A549 (cell line): ENCODE measurements at regions not wholly inside any gene's neighbourhood (a gene's known extent, or its start where the extent isn't known, plus 50 kb on each side); places are given as distances from the start of the nearest gene placed in this dataset.

Experiments
- ATAC-seq, 2 experiments: fragments of 200-7000 bp in 1 of 2; fragments of >200 bp in 1 of 2; cut with Nextera tagmentation in 1 of 2; cut with Tn5 transposase in 1 of 2; 3 replicates each; pipeline versions ENCODE4 v1.8.0 to v1.9.1; 2018 to 2020; ENCODE audit warnings: mild to moderate bottlenecking in 1 of 2, moderate library complexity in 1 of 2
- CTCF ChIA-PET: fragments of 300-600 bp; sonication (Branson Sonifier 250); formaldehyde crosslinking; extraction: SDS; loops from one replicate; lab custom pipeline; 2021; ENCODE audit warnings: antibody characterized with exemption, inconsistent platforms; lab: Yijun Ruan, JAX
- POLR2A ChIA-PET: fragments of 350-600 bp; formaldehyde crosslinking; extraction: SDS; loops from one replicate; lab custom pipeline; 2021; ENCODE audit warnings: antibody characterized with exemption, inconsistent platforms; lab: Yijun Ruan, JAX
- DNase-seq, 2 experiments: peaks; one replicate each; pipeline versions ENCODE4 v3.0.0 to v3.0.0-alpha.2; 2011 to 2016; ENCODE audit warnings: low read depth in 1 of 2, low spot score in 1 of 2
- FAIRE-seq: peaks from 2 replicates; lab custom pipeline; 2011; peaks lifted over from hg19 to GRCh38; lab: Jason Lieb, UNC
- H3K27ac ChIP-seq, 2 experiments: fragments of >200 bp; sonication (Bioruptor Twin); formaldehyde crosslinking; 3 replicates each; pipeline ENCODE4 v1.5.1; 2016 to 2017
- H3K4me1 ChIP-seq: fragments of >200 bp; sonication (Bioruptor Twin); formaldehyde crosslinking; 3 replicates; pipeline ENCODE4 v1.6.1; 2016
- H3K4me2 ChIP-seq: fragments of >200 bp; sonication (Bioruptor Twin); formaldehyde crosslinking; 3 replicates; pipeline ENCODE4 v1.6.1; 2016
- H3K4me3 ChIP-seq: fragments of >200 bp; sonication (Bioruptor Twin); formaldehyde crosslinking; 3 replicates; pipeline ENCODE4 v1.5.1; 2016
- H3K9me3 ChIP-seq: fragments of >200 bp; sonication (Bioruptor Twin); formaldehyde crosslinking; 3 replicates; pipeline ENCODE4 v1.6.1; 2016
- CBX2 ChIP-seq: fragments of 200-600 bp; sonication (generic); IDR thresholded peaks from 2 replicates; pipeline ENCODE4 v1.6.1; 2016; ENCODE audit warnings: low read depth, mild to moderate bottlenecking, borderline replicate concordance
- CEBPB ChIP-seq, 2 experiments: fragments of >200 bp in 1 of 2; sonication (Bioruptor Twin) in 1 of 2; formaldehyde crosslinking in 1 of 2; IDR thresholded peaks; 2 replicates each; pipeline ENCODE4 v1.6.1; 2012 to 2016
- EHF ChIP-seq: fragments of 250-450 bp; sonication (Bioruptor Pico); IDR thresholded peaks from 2 replicates; pipeline ENCODE4 v1.5.0; 2020; ENCODE audit warnings: mild to moderate bottlenecking
- EHMT2 ChIP-seq: fragments of 200-600 bp; sonication (generic); IDR thresholded peaks from 2 replicates; pipeline ENCODE4 v1.6.1; 2016; ENCODE audit warnings: antibody characterized with exemption, low read depth, mild to moderate bottlenecking, moderate library complexity
- ESRRA ChIP-seq: fragments of 150-350 bp; IDR thresholded peaks from 2 replicates; pipeline ENCODE4 v1.6.1; 2014; ENCODE audit warnings: mild to moderate bottlenecking, low read length, borderline replicate concordance
- FOSB ChIP-seq: fragments of 250-450 bp; sonication (Bioruptor Pico); IDR thresholded peaks from 2 replicates; pipeline ENCODE4 v1.5.0; 2020; ENCODE audit warnings: mild to moderate bottlenecking, moderate library complexity
- FOSL2 ChIP-seq, 2 experiments: fragments of 450-650 bp in 1 of 2; fragments of >200 bp in 1 of 2; sonication (Bioruptor Twin) in 1 of 2; formaldehyde crosslinking; IDR thresholded peaks; 2 replicates each; pipeline versions ENCODE4 v1.5.0 to v1.6.1; 2016 to 2020; ENCODE audit warnings: mild to moderate bottlenecking in 1 of 2, moderate library complexity in 1 of 2
- HEYL ChIP-seq: fragments of 250-450 bp; sonication (Bioruptor Pico); IDR thresholded peaks from 2 replicates; pipeline ENCODE4 v1.8.0; 2021; ENCODE audit warnings: mild to moderate bottlenecking, moderate library complexity
- HOXA7 ChIP-seq: fragments of 250-450 bp; sonication (Bioruptor Pico); IDR thresholded peaks from 2 replicates; pipeline ENCODE4 v1.5.0; 2020; ENCODE audit warnings: mild to moderate bottlenecking, moderate library complexity
- HOXB13 ChIP-seq: fragments of 250-450 bp; sonication (Bioruptor Pico); IDR thresholded peaks from 2 replicates; pipeline ENCODE4 v1.5.0; 2020; ENCODE audit warnings: low read depth, mild to moderate bottlenecking, moderate library complexity
- HOXB5 ChIP-seq: fragments of 250-450 bp; sonication (Bioruptor Pico); IDR thresholded peaks from 2 replicates; pipeline ENCODE4 v1.5.0; 2020; ENCODE audit warnings: mild to moderate bottlenecking, moderate library complexity
- KDM1A ChIP-seq: fragments of 200-600 bp; sonication (generic); IDR thresholded peaks from 2 replicates; pipeline ENCODE4 v1.6.1; 2016; ENCODE audit warnings: low read depth, mild to moderate bottlenecking
- MAFK ChIP-seq: fragments of 450-650 bp; IDR thresholded peaks from 2 replicates; pipeline ENCODE4 v1.6.1; 2014; ENCODE audit not compliant: partially characterized antibody
- MAZ ChIP-seq: fragments of 150-350 bp; IDR thresholded peaks from 2 replicates; pipeline ENCODE4 v1.6.1; 2014; ENCODE audit warnings: antibody characterized with exemption, low read depth, low read length, borderline replicate concordance
- MYC ChIP-seq: IDR thresholded peaks from 2 replicates; pipeline ENCODE4 v1.6.1; 2012; ENCODE audit warnings: mild to moderate bottlenecking, inconsistent platforms, low read length, improper control_type of control experiment, borderline replicate concordance
- NFE2L2 ChIP-seq: fragments of 150-350 bp; conservative IDR thresholded peaks from 2 replicates; pipeline ENCODE4 v1.6.1; 2014; ENCODE audit warnings: low read length
- NPAS2 ChIP-seq: fragments of 250-450 bp; sonication (Bioruptor Pico); IDR thresholded peaks from 2 replicates; pipeline ENCODE4 v1.8.0; 2022; ENCODE audit warnings: mild to moderate bottlenecking, moderate library complexity, borderline replicate concordance
- NR3C1 ChIP-seq: fragments of >200 bp; sonication (Bioruptor Twin); formaldehyde crosslinking; IDR thresholded peaks from 3 replicates; pipeline ENCODE4 v1.6.1; 2017
- RARB ChIP-seq: fragments of 250-450 bp; sonication (Bioruptor Pico); IDR thresholded peaks from 2 replicates; pipeline ENCODE4 v1.8.0; 2021; ENCODE audit warnings: mild to moderate bottlenecking, moderate library complexity
- RCOR1 ChIP-seq: fragments of 150-350 bp; IDR thresholded peaks from 2 replicates; pipeline ENCODE4 v1.6.1; 2014; ENCODE audit warnings: antibody characterized with exemption, low read length, low read depth
- RNF2 ChIP-seq: fragments of 200-600 bp; sonication (generic); IDR thresholded peaks from 2 replicates; pipeline ENCODE4 v1.6.1; 2016; ENCODE audit warnings: low read depth, mild to moderate bottlenecking, antibody characterized with exemption, moderate library complexity, borderline replicate concordance
- SREBF2 ChIP-seq: fragments of 450-650 bp; IDR thresholded peaks from 2 replicates; pipeline ENCODE4 v1.6.1; 2014; ENCODE audit warnings: mild to moderate bottlenecking, moderate library complexity
- TFCP2L1 ChIP-seq: fragments of 250-450 bp; sonication (Bioruptor Pico); IDR thresholded peaks from 2 replicates; pipeline ENCODE4 v1.5.0; 2021; ENCODE audit warnings: mild to moderate bottlenecking
- TP53 ChIP-seq: fragments of 250-450 bp; sonication (Bioruptor Pico); IDR thresholded peaks from 2 replicates; pipeline ENCODE4 v1.5.0; 2021; ENCODE audit warnings: mild to moderate bottlenecking, moderate library complexity
- ZC3H11A ChIP-seq: fragments of 450-650 bp; IDR thresholded peaks from 2 replicates; pipeline ENCODE4 v1.6.1; 2014; ENCODE audit warnings: antibody characterized with exemption, mild to moderate bottlenecking
- ZSCAN20 ChIP-seq: fragments of 250-450 bp; sonication (Bioruptor Pico); IDR thresholded peaks from 2 replicates; pipeline ENCODE4 v1.8.0; 2022; ENCODE audit warnings: mild to moderate bottlenecking, moderate library complexity
- WGBS: methylation state at CpG from one replicate; pipeline ENCODE4 v1.1.6; 2017; ENCODE audit errors: missing lambda C conversion rate; 5-methylcytosine and 5-hydroxymethylcytosine counted together
- TF ChIP-seq, protein P1 (sequence below): fragments of >200 bp; sonication (Bioruptor Twin); formaldehyde crosslinking; IDR thresholded peaks from 3 replicates; pipeline ENCODE4 v1.5.1; 2016
- TF ChIP-seq, protein P2 (sequence below): fragments of 250-450 bp; sonication (Bioruptor Pico); IDR thresholded peaks from 2 replicates; pipeline ENCODE4 v1.5.0; 2021; ENCODE audit warnings: mild to moderate bottlenecking, moderate library complexity, borderline replicate concordance

DNA sequence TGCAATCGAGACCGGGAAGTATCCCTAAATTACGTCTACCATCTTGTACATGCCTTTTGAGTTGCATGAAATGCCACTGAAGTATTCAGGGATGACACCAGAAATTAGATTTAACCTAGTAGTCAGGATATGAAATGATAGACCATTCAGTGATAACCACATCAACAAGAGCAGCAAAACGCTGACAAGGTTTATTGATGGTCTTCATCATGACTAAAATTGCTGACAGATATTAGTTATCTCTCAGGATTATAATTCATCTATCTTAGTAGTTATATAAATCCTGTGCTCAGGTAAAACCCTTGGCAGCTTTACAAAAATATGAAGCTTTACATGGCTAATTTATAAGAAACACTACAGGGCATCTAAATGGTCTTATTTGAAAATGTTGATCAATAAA is 1104.7 kb downstream of the EFNA5 start:
- Histone ChIP-seq H3K4me3 (no peak overlapping the region), H3K27ac (no peak overlapping the region), H3K4me2 (no peak overlapping the region), H3K4me1 (no peaks in the 10 kb centered on the region), H3K9me3 (peaks cover 3% of the 10 kb centered on the region; the same call in 2 of the 3 replicates)
- peak; percentile 43 for TF ChIP-seq MAFK
- no peak for TF ChIP-seq EHMT2
- no peak for TF ChIP-seq CBX2
- TF ChIP-seq NFE2L2: no peak
- TF ChIP-seq NPAS2 (CRISPR knock-in tag): no peak
- no peak for TF ChIP-seq NR3C1
- POLR2A ChIA-PET: no interaction called here
- ATAC-seq (no peak), FAIRE-seq (peak; percentile 13), DNase-seq (no peak)
- CTCF ChIA-PET: interaction anchor here (0.5 kb wide), 1 partner anchor 603 kb away, joined by 3 read pairs; no protein-coding TSS in a partner anchor
- WGBS: 62% methylated on average over 4 of the region's 4 CpGs

DNA sequence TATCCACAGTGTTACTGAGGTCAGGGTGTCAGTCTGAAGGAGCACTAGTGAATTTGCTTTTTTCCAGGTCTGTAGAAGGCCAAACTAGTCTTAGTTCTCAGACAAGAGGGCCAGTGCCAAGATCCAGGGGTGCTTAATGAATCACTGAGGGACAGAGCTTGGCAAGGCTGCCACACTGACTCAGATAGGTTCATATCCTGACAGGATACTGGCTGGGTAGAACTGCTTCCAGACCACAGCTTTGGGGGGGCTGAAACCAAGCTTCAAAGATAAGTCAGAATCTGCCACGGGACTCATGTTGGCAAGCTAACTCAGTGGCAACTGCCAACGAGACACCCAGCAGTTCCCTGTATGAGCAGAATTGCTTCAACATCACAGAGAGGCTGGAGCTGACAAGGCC is 1125.4 kb downstream of the EFNA5 start:
- CTCF ChIA-PET: interaction anchor here (1.5 kb wide), 1 partner anchor 38 kb away, joined by 3 read pairs; no protein-coding TSS in a partner anchor
- Histone ChIP-seq H3K9me3 (peaks cover 36% of the 10 kb centered on the region), H3K27ac (no peak overlapping the region), H3K4me1 (no peaks in the 10 kb centered on the region), H3K4me2 (no peak overlapping the region), H3K4me3 (no peak overlapping the region)
- POLR2A ChIA-PET: no interaction called here
- DNase-seq: no peak
- 22% methylated on average over 2 of the region's 2 CpGs for WGBS
- TF ChIP-seq ESRRA (no peak), RARB (CRISPR knock-in tag) (no peak), RCOR1 (no peak), TFCP2L1 (CRISPR knock-in tag) (no peak), FOSL2 (IDR thresholded peaks at IDR 0.05) (no peak), FOSL2 (CRISPR knock-in tag; IDR thresholded peaks at IDR 0.05) (no peak), CEBPB (IDR thresholded peaks at IDR 0.05) (no peak), KDM1A (no peak), HOXA7 (CRISPR knock-in tag) (no peak), EHF (CRISPR knock-in tag) (no peak), ZSCAN20 (CRISPR knock-in tag) (no peak), MYC (no peak), RNF2 (no peak), TP53 (CRISPR knock-in tag) (no peak), HEYL (no peak), ZC3H11A (no peak)
- TF ChIP-seq, protein P1, sequence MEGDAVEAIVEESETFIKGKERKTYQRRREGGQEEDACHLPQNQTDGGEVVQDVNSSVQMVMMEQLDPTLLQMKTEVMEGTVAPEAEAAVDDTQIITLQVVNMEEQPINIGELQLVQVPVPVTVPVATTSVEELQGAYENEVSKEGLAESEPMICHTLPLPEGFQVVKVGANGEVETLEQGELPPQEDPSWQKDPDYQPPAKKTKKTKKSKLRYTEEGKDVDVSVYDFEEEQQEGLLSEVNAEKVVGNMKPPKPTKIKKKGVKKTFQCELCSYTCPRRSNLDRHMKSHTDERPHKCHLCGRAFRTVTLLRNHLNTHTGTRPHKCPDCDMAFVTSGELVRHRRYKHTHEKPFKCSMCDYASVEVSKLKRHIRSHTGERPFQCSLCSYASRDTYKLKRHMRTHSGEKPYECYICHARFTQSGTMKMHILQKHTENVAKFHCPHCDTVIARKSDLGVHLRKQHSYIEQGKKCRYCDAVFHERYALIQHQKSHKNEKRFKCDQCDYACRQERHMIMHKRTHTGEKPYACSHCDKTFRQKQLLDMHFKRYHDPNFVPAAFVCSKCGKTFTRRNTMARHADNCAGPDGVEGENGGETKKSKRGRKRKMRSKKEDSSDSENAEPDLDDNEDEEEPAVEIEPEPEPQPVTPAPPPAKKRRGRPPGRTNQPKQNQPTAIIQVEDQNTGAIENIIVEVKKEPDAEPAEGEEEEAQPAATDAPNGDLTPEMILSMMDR: no peak
- no peak for FAIRE-seq
- ATAC-seq: no peak

DNA sequence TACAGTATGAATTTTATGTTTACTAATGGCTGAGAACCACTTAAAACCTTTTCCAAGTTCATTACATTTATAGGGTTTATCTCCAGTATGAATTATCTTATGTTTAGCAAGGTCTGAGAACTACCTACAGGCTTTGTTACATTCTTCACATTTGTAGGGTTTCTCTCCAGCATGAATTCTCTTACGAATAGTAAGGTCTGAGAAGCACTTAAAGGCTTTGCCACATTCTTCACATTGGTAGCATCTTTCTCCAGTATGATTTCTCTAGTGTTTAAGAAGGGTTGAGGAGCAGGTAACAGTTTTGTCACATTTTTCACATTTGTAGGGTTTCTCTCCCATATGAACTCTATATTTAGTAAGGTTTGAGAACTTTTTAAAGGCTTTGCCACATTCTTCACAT is 1127.4 kb downstream of the EFNA5 start:
- DNase-seq (no peak), FAIRE-seq (no peak), ATAC-seq (no peak)
- WGBS: 45% methylated on average over 1 of the region's 1 CpG
- Histone ChIP-seq H3K27ac (no peak overlapping the region), H3K4me3 (no peak overlapping the region), H3K9me3 (peaks cover 38% of the 10 kb centered on the region), H3K4me1 (no peaks in the 10 kb centered on the region), H3K4me2 (no peak overlapping the region)
- ChIA-PET CTCF (no interaction called here), POLR2A (no interaction called here)
- TF ChIP-seq, protein P2, sequence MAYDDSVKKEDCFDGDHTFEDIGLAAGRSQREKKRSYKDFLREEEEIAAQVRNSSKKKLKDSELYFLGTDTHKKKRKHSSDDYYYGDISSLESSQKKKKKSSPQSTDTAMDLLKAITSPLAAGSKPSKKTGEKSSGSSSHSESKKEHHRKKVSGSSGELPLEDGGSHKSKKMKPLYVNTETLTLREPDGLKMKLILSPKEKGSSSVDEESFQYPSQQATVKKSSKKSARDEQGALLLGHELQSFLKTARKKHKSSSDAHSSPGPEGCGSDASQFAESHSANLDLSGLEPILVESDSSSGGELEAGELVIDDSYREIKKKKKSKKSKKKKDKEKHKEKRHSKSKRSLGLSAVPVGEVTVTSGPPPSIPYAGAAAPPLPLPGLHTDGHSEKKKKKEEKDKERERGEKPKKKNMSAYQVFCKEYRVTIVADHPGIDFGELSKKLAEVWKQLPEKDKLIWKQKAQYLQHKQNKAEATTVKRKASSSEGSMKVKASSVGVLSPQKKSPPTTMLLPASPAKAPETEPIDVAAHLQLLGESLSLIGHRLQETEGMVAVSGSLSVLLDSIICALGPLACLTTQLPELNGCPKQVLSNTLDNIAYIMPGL (CRISPR knock-in tag): no peak
- no peak for TF ChIP-seq MAZ
- TF ChIP-seq HOXA7 (CRISPR knock-in tag): no peak
- TF ChIP-seq, protein P1: no peak
- no peak for TF ChIP-seq HOXB5 (CRISPR knock-in tag)
- no peak for TF ChIP-seq SREBF2
- TF ChIP-seq FOSB (CRISPR knock-in tag): no peak
- TF ChIP-seq CEBPB (IDR thresholded peaks at IDR 0.05): no peak
- TF ChIP-seq RNF2: no peak
- no peak for TF ChIP-seq HOXB13 (CRISPR knock-in tag)
